BJ (cell line): ENCODE measurements at regions not wholly inside any gene's neighbourhood (a gene's known extent, or its start where the extent isn't known, plus 50 kb on each side); places are given as distances from the start of the nearest gene placed in this dataset.

Source experiments
- CTCF ChIA-PET: fragments of 350-600 bp; formaldehyde crosslinking; extraction: SDS; loops from one replicate; lab custom pipeline; 2021; ENCODE audit warnings: antibody characterized with exemption, inconsistent platforms; lab: Yijun Ruan, JAX
- POLR2A ChIA-PET: fragments of 300-600 bp; sonication (Branson Sonifier 250); formaldehyde crosslinking; extraction: SDS; loops from one replicate; lab custom pipeline; 2021; ENCODE audit warnings: antibody characterized with exemption; lab: Charles Lee
- DNase-seq: peaks from one replicate; pipeline ENCODE4 v3.0.0-alpha.2; 2011; ENCODE audit warnings: low read depth
- H3K27me3 ChIP-seq: 2 replicates; pipeline ENCODE4 v1.6.0; 2011; ENCODE audit warnings: low read length; ENCODE audit not compliant: control insufficient read depth, insufficient read depth
- H3K36me3 ChIP-seq: 2 replicates; pipeline ENCODE4 v1.5.1; 2011; ENCODE audit warnings: low read length; ENCODE audit not compliant: control insufficient read depth, insufficient read depth
- H3K4me3 ChIP-seq: 2 replicates; pipeline ENCODE4 v1.5.1; 2011; ENCODE audit warnings: low read depth, mild to moderate bottlenecking, control low read depth, low read length
- TF ChIP-seq, protein P1 (sequence below): IDR thresholded peaks from 2 replicates; pipeline ENCODE4 v1.5.1; 2011; ENCODE audit warnings: low read depth, mild to moderate bottlenecking, control low read depth, inconsistent platforms, low read length, moderate library complexity; ENCODE audit not compliant: insufficient read depth

DNA sequence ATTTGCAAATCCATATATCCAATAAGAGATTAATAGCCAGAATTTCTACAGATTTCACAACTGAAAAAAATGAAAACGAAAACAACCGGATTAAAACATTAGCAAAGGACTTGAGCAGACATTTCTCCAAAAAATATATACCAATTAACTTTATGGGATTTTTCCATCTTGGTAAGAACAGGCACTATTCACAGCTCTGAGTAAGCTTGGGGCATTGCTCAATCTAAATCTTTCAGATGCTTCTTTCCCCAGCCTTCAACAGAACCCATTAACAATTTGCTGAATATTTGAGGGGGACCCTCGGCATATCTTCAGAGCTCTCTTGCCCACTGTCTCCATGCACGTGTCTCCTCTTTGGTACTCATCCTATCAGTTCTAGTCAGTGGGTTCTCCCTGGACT lies 111.7 kb upstream of the CD93 start:
- TF ChIP-seq, protein P1, sequence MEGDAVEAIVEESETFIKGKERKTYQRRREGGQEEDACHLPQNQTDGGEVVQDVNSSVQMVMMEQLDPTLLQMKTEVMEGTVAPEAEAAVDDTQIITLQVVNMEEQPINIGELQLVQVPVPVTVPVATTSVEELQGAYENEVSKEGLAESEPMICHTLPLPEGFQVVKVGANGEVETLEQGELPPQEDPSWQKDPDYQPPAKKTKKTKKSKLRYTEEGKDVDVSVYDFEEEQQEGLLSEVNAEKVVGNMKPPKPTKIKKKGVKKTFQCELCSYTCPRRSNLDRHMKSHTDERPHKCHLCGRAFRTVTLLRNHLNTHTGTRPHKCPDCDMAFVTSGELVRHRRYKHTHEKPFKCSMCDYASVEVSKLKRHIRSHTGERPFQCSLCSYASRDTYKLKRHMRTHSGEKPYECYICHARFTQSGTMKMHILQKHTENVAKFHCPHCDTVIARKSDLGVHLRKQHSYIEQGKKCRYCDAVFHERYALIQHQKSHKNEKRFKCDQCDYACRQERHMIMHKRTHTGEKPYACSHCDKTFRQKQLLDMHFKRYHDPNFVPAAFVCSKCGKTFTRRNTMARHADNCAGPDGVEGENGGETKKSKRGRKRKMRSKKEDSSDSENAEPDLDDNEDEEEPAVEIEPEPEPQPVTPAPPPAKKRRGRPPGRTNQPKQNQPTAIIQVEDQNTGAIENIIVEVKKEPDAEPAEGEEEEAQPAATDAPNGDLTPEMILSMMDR = no peak
- no peak overlapping the region for H3K4me3 ChIP-seq
- no peaks in the 10 kb centered on the region for H3K36me3 ChIP-seq
- ChIA-PET CTCF (no interaction called here), POLR2A (no interaction called here)
- DNase-seq = no peak
- no peaks in the 10 kb centered on the region; the same call in 1 of the 2 replicates for H3K27me3 ChIP-seq

DNA sequence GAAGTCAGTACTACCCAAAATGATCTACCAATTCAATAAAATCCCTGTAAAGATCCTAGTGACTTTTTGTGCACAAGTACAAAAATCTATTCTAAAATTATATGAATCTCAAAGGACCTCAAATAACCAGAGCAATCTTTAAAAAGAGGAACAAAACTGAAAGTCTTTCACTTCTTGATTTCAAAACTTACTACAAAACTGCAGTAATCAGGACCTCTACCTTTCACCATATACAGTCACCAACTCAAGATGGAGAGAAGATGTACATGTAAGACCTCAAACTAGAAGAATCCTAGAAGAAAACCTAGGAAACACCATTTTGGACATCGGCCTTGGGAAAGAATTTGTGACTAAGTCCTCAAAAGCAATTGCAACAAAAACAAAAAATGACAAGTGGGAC lies 109.5 kb upstream of the CD93 start:
- Histone ChIP-seq H3K36me3 (no peaks in the 10 kb centered on the region), H3K4me3 (no peak overlapping the region), H3K27me3 (no peaks in the 10 kb centered on the region; the same call in 1 of the 2 replicates)
- ChIA-PET CTCF (no interaction called here), POLR2A (no interaction called here)
- TF ChIP-seq, protein P1 = no peak
- no peak for DNase-seq

DNA sequence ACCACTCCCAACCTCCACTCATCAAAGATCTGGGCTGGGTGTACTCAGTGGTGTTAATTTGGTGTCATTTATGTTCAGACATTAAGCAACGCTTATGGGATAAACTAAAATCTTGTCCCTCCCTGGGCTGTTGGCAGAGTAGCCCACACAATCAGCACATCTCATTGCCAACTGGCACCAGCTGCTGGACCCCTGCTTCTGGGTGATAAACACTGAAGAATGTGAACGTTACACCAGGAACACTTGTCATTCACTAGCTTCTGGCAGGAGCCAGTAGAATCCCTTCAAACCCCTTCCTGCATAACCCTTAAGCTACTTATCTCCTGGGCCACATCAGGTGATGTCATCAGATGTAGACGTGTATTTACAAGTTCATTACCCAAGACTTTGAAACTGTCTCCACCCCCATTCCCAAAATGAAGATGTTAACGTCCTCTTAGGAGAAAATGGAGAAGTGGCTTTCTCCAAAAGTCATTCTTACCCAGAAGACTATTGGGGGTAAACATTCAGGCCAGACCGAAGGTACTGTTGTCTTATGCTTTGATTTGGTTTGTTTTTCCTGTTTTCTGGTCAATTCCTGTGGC lies 107.8 kb upstream of the CD93 start:
- H3K27me3 ChIP-seq = no peaks in the 10 kb centered on the region; the same call in 1 of the 2 replicates
- no peak overlapping the region for H3K4me3 ChIP-seq
- TF ChIP-seq, protein P1 = no peak
- CTCF ChIA-PET = no interaction called here
- DNase-seq = no peak
- POLR2A ChIA-PET = no interaction called here
- H3K36me3 ChIP-seq = no peaks in the 10 kb centered on the region

DNA sequence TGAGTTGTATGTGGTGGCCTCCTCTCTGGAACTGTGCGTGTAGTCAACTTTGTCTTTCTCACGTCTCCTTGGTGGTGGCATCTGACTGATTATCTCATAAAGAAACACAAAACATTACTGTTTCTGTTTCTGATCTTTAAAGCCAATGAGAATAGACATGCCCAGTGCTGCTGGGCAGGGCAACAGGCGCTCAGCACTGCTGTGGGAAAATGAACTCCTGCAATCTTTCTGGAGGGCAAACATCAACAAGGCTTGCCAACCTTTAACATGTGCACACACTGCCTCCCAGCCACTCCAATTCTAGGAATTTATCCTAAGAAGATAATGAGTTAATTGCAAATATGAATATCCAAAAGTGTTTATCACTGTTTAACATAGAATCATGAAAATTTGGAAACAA lies 106.3 kb upstream of the CD93 start:
- Histone ChIP-seq H3K4me3 (no peak overlapping the region), H3K36me3 (no peaks in the 10 kb centered on the region), H3K27me3 (no peaks in the 10 kb centered on the region; the same call in 1 of the 2 replicates)
- TF ChIP-seq, protein P1 = no peak
- CTCF ChIA-PET = interaction anchor here (0.6 kb wide), 1 partner anchor 24 kb away, joined by 3 read pairs; no protein-coding TSS in a partner anchor
- no peak for DNase-seq
- POLR2A ChIA-PET = no interaction called here

DNA sequence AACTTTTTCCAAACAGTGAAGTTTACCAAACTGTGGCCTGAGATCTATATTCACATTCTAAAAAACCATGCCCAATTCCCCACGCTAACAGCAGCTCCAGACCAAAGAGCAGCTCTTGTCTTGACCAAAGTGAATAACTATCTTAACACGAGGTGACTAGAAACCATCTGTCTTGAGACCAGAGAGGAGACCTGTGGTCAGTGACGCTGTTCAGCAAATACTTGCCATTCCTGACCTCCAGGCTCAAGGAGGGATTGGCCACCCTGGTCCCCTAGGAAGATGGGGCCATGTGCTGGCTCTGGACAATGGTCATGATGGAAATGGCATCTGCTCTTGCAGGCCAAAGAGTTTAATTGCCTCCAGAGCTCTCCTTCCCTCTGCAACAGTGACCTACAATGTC lies 104.4 kb upstream of the CD93 start:
- ChIA-PET POLR2A (no interaction called here), CTCF (no interaction called here)
- no peaks in the 10 kb centered on the region; the same call in 1 of the 2 replicates for H3K27me3 ChIP-seq
- TF ChIP-seq, protein P1 = no peak
- H3K4me3 ChIP-seq = no peak overlapping the region
- DNase-seq = no peak
- no peaks in the 10 kb centered on the region for H3K36me3 ChIP-seq
